ENCODE measurements at regions not wholly inside any gene's neighbourhood (a gene's known extent, or its start where the extent isn't known, plus 50 kb on each side); places are given as distances from the start of the nearest gene placed in this dataset.

DNA sequence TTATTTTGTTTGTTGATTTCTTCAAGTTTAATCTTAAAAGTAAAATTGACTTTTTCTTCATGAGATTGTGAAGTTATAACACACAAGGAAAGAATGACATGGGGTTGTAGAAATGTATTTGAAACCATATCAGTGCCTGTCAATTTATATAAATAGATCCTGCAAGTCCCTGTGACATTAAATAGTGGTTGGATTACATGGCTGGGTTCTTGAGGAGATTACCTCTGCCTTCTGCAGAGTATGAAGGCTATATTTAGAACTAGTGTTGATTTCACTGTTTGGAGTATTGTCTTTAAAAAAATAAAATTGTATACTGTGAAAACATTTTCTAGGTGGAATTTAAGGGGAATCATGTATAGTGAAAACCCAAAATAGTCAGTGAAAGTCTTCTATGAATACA, 385.8 kb upstream of the SMIM30 start:
- TF ChIP-seq EP300 (IDR thresholded peaks at IDR 0.05; ENCODE audit: borderline replicate concordance in 1 of 2, control insufficient read depth in 1 of 2, low read depth in 2 of 2, low read length in 2 of 2) (no peak), RB1 (IDR thresholded peaks at IDR 0.05; ENCODE audit: borderline replicate concordance) (no peak), CBFB (IDR thresholded peaks at IDR 0.05; ENCODE audit: low read depth) (no peak), CTCF (IDR thresholded peaks at IDR 0.05 in 2 of 3, conservative IDR thresholded peaks at IDR 0.05 in 1 of 3; ENCODE audit: control insufficient read depth in 2 of 3, extremely low read depth in 1 of 3, insufficient read depth in 1 of 3, low read depth in 3 of 3, low read length in 3 of 3) (no peak), NR2C2 (IDR thresholded peaks at IDR 0.05; ENCODE audit: borderline replicate concordance, control insufficient read depth, insufficient read length, low read depth) (no peak), RBBP5 (conservative IDR thresholded peaks at IDR 0.05) (no peak), TAF1 (IDR thresholded peaks at IDR 0.05; ENCODE audit: borderline replicate concordance, low read depth, low read length) (no peak), SIN3A (IDR thresholded peaks at IDR 0.05; ENCODE audit: low read depth, low read length) (no peak), JUND (IDR thresholded peaks at IDR 0.05; ENCODE audit: low read depth, low read length) (no peak), CREM (IDR thresholded peaks at IDR 0.05; ENCODE audit: low read depth) (no peak), EZH2 (IDR thresholded peaks at IDR 0.05; ENCODE audit: borderline replicate concordance, control insufficient read depth, low read depth, low read length) (no peak), CREB1 (IDR thresholded peaks at IDR 0.05; ENCODE audit: low read depth) (no peak)
- TF ChIP-seq, protein P1, sequence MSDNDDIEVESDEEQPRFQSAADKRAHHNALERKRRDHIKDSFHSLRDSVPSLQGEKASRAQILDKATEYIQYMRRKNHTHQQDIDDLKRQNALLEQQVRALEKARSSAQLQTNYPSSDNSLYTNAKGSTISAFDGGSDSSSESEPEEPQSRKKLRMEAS (IDR thresholded peaks at IDR 0.05; ENCODE audit: low read depth, low read length) = no peak
